ENCODE measurements at regions not wholly inside any gene's neighbourhood (a gene's known extent, or its start where the extent isn't known, plus 50 kb on each side); places are given as distances from the start of the nearest gene placed in this dataset.
"Not testable (repeated sequence)": the region's sequence is repeated elsewhere in the genome, so short reads cannot be mapped to it uniquely, and the experiment has no call there.

- H3K4me3 ChIP-seq; DNase-seq (ENCODE audit: low spot score); H3K27me3 ChIP-seq (replicated peaks; ENCODE audit: insufficient read depth); H3K27ac ChIP-seq; H3K36me3 ChIP-seq; intact Hi-C loops (cut with DNase I); H3K4me1 ChIP-seq (replicated peaks); H3K9me3 ChIP-seq: not testable (repeated sequence)
- WGBS, result 94% methylated on average over 9 of the region's 9 CpGs
These were observed 318.4 kb downstream of the ZFHX3 start for GRCh38 chr16:72729552-72729951.

DNA sequence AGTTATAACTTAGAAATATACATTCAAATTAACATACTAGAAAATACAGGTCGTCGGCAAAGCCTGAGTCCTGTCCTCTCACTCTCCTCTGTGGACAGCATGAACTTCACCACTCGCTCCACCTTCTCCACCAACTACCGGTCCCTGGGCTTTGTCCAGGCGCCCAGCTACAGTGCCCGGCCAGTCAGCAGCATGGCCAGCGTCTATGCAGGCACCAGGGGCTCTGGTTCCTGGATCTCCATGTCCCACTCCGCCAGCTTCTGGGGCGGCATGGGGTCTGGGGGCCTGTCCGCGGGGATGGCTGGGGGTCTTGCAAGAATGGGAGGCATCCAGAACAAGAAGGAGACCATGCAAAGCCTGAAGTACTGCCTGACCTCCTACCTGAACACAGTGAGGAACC lies 319.4 kb downstream of the ZFHX3 start:
- no peak for TF ChIP-seq POLR2A (IDR thresholded peaks at IDR 0.05)
- TF ChIP-seq POLR2AphosphoS5 (IDR thresholded peaks at IDR 0.05), result no peak
- TF ChIP-seq, protein P1, sequence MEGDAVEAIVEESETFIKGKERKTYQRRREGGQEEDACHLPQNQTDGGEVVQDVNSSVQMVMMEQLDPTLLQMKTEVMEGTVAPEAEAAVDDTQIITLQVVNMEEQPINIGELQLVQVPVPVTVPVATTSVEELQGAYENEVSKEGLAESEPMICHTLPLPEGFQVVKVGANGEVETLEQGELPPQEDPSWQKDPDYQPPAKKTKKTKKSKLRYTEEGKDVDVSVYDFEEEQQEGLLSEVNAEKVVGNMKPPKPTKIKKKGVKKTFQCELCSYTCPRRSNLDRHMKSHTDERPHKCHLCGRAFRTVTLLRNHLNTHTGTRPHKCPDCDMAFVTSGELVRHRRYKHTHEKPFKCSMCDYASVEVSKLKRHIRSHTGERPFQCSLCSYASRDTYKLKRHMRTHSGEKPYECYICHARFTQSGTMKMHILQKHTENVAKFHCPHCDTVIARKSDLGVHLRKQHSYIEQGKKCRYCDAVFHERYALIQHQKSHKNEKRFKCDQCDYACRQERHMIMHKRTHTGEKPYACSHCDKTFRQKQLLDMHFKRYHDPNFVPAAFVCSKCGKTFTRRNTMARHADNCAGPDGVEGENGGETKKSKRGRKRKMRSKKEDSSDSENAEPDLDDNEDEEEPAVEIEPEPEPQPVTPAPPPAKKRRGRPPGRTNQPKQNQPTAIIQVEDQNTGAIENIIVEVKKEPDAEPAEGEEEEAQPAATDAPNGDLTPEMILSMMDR (IDR thresholded peaks at IDR 0.05), result no peak
- Histone ChIP-seq H3K27me3 (replicated peaks; ENCODE audit: insufficient read depth) (no peaks in the 10 kb centered on the region), H3K4me3 (no peak overlapping the region), H3K36me3 (no peaks in the 10 kb centered on the region), H3K9me3 (no peaks in the 10 kb centered on the region), H3K4me1 (replicated peaks) (no peaks in the 10 kb centered on the region), H3K27ac (no peak overlapping the region)
- intact Hi-C loops (cut with DNase I), result no loop called here
- DNase-seq (ENCODE audit: low spot score), result no peak
- 92% methylated on average over 11 of the region's 11 CpGs for WGBS

- H3K36me3 ChIP-seq, result no peaks in the 10 kb centered on the region
- 86% methylated on average over 1 of the region's 1 CpG for WGBS
- no peaks in the 10 kb centered on the region for H3K9me3 ChIP-seq
- TF ChIP-seq POLR2AphosphoS5 (IDR thresholded peaks at IDR 0.05) (no peak), POLR2A (IDR thresholded peaks at IDR 0.05) (no peak)
- TF ChIP-seq, protein P1 (IDR thresholded peaks at IDR 0.05), result no peak
- no peak for DNase-seq (ENCODE audit: low spot score)
- intact Hi-C loops (cut with DNase I), result no loop called here
- H3K4me1 ChIP-seq (replicated peaks), result no peaks in the 10 kb centered on the region
- no peaks in the 10 kb centered on the region for H3K27me3 ChIP-seq (replicated peaks; ENCODE audit: insufficient read depth)
- H3K27ac ChIP-seq, result no peak overlapping the region
- H3K4me3 ChIP-seq, result no peak overlapping the region
These were observed 320.4 kb downstream of the ZFHX3 start for GRCh38 chr16:72727565-72727964.

DNA sequence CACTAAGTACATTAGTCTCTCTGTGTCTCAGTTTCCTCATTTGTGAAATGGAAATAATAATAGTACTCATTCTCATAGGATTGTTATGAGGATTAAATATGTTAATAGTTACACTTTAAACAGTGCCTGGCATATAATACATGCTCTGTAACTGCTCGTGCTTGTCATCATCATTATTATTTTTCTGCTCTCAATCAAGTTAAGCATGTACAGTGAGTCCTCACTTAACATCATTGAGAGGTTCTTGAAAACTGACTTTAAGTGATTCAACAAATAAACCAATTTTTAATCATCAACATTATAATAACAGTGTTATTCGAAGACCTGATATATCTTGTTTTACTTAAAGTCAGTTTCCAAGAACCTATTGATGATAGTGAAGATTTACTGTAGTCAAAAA lies 322.3 kb downstream of the ZFHX3 start:
- intact Hi-C loops (cut with DNase I), result no loop called here
- 91% methylated on average over 2 of the region's 2 CpGs for WGBS
- no peaks in the 10 kb centered on the region for H3K36me3 ChIP-seq
- no peaks in the 10 kb centered on the region for H3K4me1 ChIP-seq (replicated peaks)
- TF ChIP-seq POLR2AphosphoS5 (IDR thresholded peaks at IDR 0.05) (no peak), POLR2A (IDR thresholded peaks at IDR 0.05) (no peak)
- TF ChIP-seq, protein P1 (IDR thresholded peaks at IDR 0.05), result no peak
- H3K4me3 ChIP-seq, result no peak overlapping the region
- no peak for DNase-seq (ENCODE audit: low spot score)
- no peak overlapping the region for H3K27ac ChIP-seq
- no peaks in the 10 kb centered on the region for H3K9me3 ChIP-seq
- H3K27me3 ChIP-seq (replicated peaks; ENCODE audit: insufficient read depth), result no peaks in the 10 kb centered on the region

DNA sequence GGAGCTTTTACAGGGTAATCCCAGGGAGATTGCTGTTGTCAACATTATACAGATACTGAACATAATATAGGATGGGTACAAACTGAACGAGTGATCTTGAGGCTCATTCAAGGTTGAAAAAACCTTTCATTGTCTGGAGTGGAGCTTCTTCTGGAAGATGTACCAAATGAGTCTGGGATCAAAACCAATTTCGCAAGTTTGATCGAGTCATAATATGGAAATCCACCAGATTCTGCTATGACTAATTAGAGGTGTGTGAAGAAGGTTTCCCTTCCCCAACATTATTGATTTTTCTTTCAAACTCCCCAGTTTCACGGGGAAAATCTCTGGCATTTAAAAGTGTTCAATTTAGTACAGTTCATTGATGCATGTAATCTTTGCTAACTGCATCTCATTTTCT lies 324.1 kb downstream of the ZFHX3 start:
- Histone ChIP-seq H3K9me3 (no peaks in the 10 kb centered on the region), H3K27ac (no peak overlapping the region), H3K36me3 (no peaks in the 10 kb centered on the region), H3K27me3 (replicated peaks; ENCODE audit: insufficient read depth) (no peaks in the 10 kb centered on the region), H3K4me1 (replicated peaks) (no peaks in the 10 kb centered on the region), H3K4me3 (no peak overlapping the region)
- TF ChIP-seq, protein P1 (IDR thresholded peaks at IDR 0.05), result no peak
- TF ChIP-seq POLR2A (IDR thresholded peaks at IDR 0.05) (no peak), POLR2AphosphoS5 (IDR thresholded peaks at IDR 0.05) (no peak)
- 87% methylated on average over 4 of the region's 4 CpGs for WGBS
- intact Hi-C loops (cut with DNase I), result no loop called here
- DNase-seq (ENCODE audit: low spot score), result no peak
